Lung (tissue), 11 donors: ENCODE measurements at regions not wholly inside any gene's neighbourhood (a gene's known extent, or its start where the extent isn't known, plus 50 kb on each side); places are given as distances from the start of the nearest gene placed in this dataset.

ENCODE experiments used
- ATAC-seq: fragments of 200-7000 bp; cut with Tn5 transposase; one replicate; pipeline ENCODE4 v1.9.1; 2020; ENCODE audit warnings: moderate number of reproducible peaks; ENCODE audit not compliant: insufficient read depth, low FRiP score
- DNase-seq, 3 donors: peaks; one replicate each; pipeline ENCODE4 v3.0.0-alpha.2; 2013 to 2017
- H3K27ac ChIP-seq, 2 donors: one replicate each; pipeline ENCODE4 v1.5.1; 2013; ENCODE audit warnings: mild to moderate bottlenecking in 2 of 2, moderate library complexity in 2 of 2, control low read depth in 1 of 2, inconsistent platforms in 1 of 2, low read depth in 1 of 2, low read length in 1 of 2
- H3K27me3 ChIP-seq, 3 donors: one replicate each; pipeline ENCODE4 v1.5.1; 2013; ENCODE audit warnings: low read length in 2 of 3; ENCODE audit not compliant: control insufficient read depth in 3 of 3, insufficient read depth in 3 of 3
- H3K36me3 ChIP-seq, 4 donors: one replicate each; pipeline ENCODE4 v1.5.1; 2013; ENCODE audit warnings: low read length in 4 of 4, mild to moderate bottlenecking in 1 of 4, moderate library complexity in 1 of 4; ENCODE audit not compliant: control insufficient read depth in 4 of 4, insufficient read depth in 4 of 4
- H3K4me1 ChIP-seq, 5 donors: one replicate each; pipeline ENCODE4 v1.5.1; 2013; ENCODE audit warnings: low read length in 5 of 5, mild to moderate bottlenecking in 2 of 5, moderate library complexity in 1 of 5; ENCODE audit not compliant: control insufficient read depth in 5 of 5, insufficient read depth in 5 of 5
- H3K4me3 ChIP-seq: one replicate; pipeline ENCODE4 v1.5.1; 2013; ENCODE audit warnings: mild to moderate bottlenecking, control low read depth, moderate library complexity
- H3K9ac ChIP-seq, 2 donors: one replicate each; pipeline ENCODE4 v1.5.1; 2013; ENCODE audit warnings: low read length in 2 of 2, control low read depth in 1 of 2; ENCODE audit not compliant: insufficient read depth in 1 of 2
- H3K9me3 ChIP-seq, 4 donors: one replicate each; pipeline ENCODE4 v1.5.1; 2013; ENCODE audit warnings: low read length in 3 of 4, mild to moderate bottlenecking in 1 of 4, moderate library complexity in 1 of 4; ENCODE audit not compliant: control insufficient read depth in 4 of 4, insufficient read depth in 3 of 4
- CTCF ChIP-seq: IDR thresholded peaks from 2 replicates; pipeline ENCODE4 v1.5.1; 2012; ENCODE audit warnings: mild to moderate bottlenecking; ENCODE audit errors: control extremely low read depth, extremely low read depth
- WGBS, 2 donors: extraction: QIAGEN DNeasy Blood & Tissue Kit; methylation state at CpG; one replicate each; pipeline ENCODE4 v1.1.7; 2013; 5-methylcytosine and 5-hydroxymethylcytosine counted together
- donor health status: control.
- donor health status: control.
- donor health status: Bipolar disorder and iron deficiency.
- donor health status: healthy.
- donor health status: DM: yes; HTN: yes; CAD: no.

- no peaks in the 10 kb centered on the region for H3K36me3 ChIP-seq
Measured at GRCh38 chr3:22745321-22745720, 457.8 kb upstream of the UBE2E2 start.

GRCh38 chr3:22746221-22746620, 456.9 kb upstream of the UBE2E2 start:
- Histone ChIP-seq H3K4me1 (peaks cover 0 to 5% (median 0%) of the 10 kb centered on the region in 5 donors), H3K36me3 (no peaks in the 10 kb centered on the region), H3K4me3 (no peak overlapping the region), H3K9ac (no peak overlapping the region), H3K9me3 (no peaks in the 10 kb centered on the region), H3K27ac (no peak overlapping the region), H3K27me3 (no peaks in the 10 kb centered on the region)
- no peak for DNase-seq
- ATAC-seq, result no peak
- no peak for TF ChIP-seq CTCF

More at GRCh38 chr3:22745321-22745720, 457.8 kb upstream of the UBE2E2 start:
- Histone ChIP-seq H3K9ac (no peak overlapping the region), H3K4me1 (peaks cover 0 to 5% (median 0%) of the 10 kb centered on the region in 5 donors), H3K4me3 (no peak overlapping the region), H3K27me3 (no peaks in the 10 kb centered on the region), H3K9me3 (no peaks in the 10 kb centered on the region), H3K27ac (no peak overlapping the region)
- DNase-seq, result no peak
- TF ChIP-seq CTCF, result no peak
- ATAC-seq, result no peak

GRCh38 chr3:22748453-22749045, 454.6 kb upstream of the UBE2E2 start:
- ATAC-seq, result no peak
- DNase-seq, result peak in 2 of 3 donors; percentile 33 to 36
- no peak overlapping the region for H3K4me3 ChIP-seq
- H3K9ac ChIP-seq, result no peak overlapping the region
- no peaks in the 10 kb centered on the region for H3K36me3 ChIP-seq
- 45 to 49% methylated on average over 3 of the region's 3 CpGs for WGBS, 2 donors
- peaks cover 0 to 5% (median 0%) of the 10 kb centered on the region in 5 donors for H3K4me1 ChIP-seq
- H3K9me3 ChIP-seq, result no peaks in the 10 kb centered on the region
- no peaks in the 10 kb centered on the region for H3K27me3 ChIP-seq
- TF ChIP-seq CTCF, result no peak
- H3K27ac ChIP-seq, result no peak overlapping the region
